Neural cell (in vitro differentiated cells): ENCODE measurements at regions not wholly inside any gene's neighbourhood (a gene's known extent, or its start where the extent isn't known, plus 50 kb on each side); places are given as distances from the start of the nearest gene placed in this dataset.

Experiments
- H2AFZ ChIP-seq: fragments of 200-600, 300-800 bp; sonication (generic), shearing (Covaris generic); 2 replicates; pipeline ENCODE4 v1.6.0; 2014; ENCODE audit warnings: low read depth, mild to moderate bottlenecking, antibody characterized with exemption, low read length, moderate library complexity
- H3F3A ChIP-seq: fragments of 200-600 bp; shearing (Covaris generic); 2 replicates; pipeline ENCODE4 v1.6.1; 2016; ENCODE audit warnings: mild to moderate bottlenecking, moderate library complexity, mixed read lengths, antibody characterized with exemption, low read length; ENCODE audit not compliant: insufficient read depth, poor library complexity, severe bottlenecking
- H3K27ac ChIP-seq: fragments of 200-600, 300-800 bp; sonication (generic), shearing (Covaris generic); 2 replicates; pipeline ENCODE4 v1.5.1; 2014; ENCODE audit warnings: mild to moderate bottlenecking, low read length, moderate library complexity
- H3K27me3 ChIP-seq: fragments of 300-800, 200-600 bp; sonication (generic), shearing (Covaris generic); 2 replicates; pipeline ENCODE4 v1.6.0; 2014; ENCODE audit warnings: mild to moderate bottlenecking, low read depth, low read length, moderate library complexity; ENCODE audit not compliant: insufficient read depth
- H3K36me3 ChIP-seq: fragments of 300-800, 200-600 bp; sonication (generic), shearing (Covaris generic); 2 replicates; pipeline ENCODE4 v1.5.1; 2014; ENCODE audit warnings: mild to moderate bottlenecking, antibody characterized with exemption, low read length, moderate library complexity; ENCODE audit not compliant: insufficient read depth
- H3K4me2 ChIP-seq: fragments of 300-800, 200-600 bp; sonication (generic), shearing (Covaris generic); 2 replicates; pipeline ENCODE4 v1.6.0; 2014; ENCODE audit warnings: mild to moderate bottlenecking, low read length
- H3K4me3 ChIP-seq: fragments of 300-800, 200-600 bp; sonication (generic), shearing (Covaris generic); 2 replicates; pipeline ENCODE4 v1.5.1; 2014; ENCODE audit warnings: mild to moderate bottlenecking, low read length, moderate library complexity
- H3K79me2 ChIP-seq: fragments of 200-600 bp; shearing (Covaris generic); replicated peaks from 2 replicates; pipeline ENCODE4 v1.6.0; 2014; ENCODE audit warnings: mild to moderate bottlenecking, low read length, moderate library complexity; ENCODE audit not compliant: insufficient read depth
- H3K9ac ChIP-seq: fragments of 300-800, 200-600 bp; sonication (generic), shearing (Covaris generic); 2 replicates; pipeline ENCODE4 v1.6.1; 2016; ENCODE audit warnings: mild to moderate bottlenecking, low read length, mixed read lengths
- H3K9me2 ChIP-seq: fragments of 200-600 bp; shearing (Covaris generic); 2 replicates; pipeline ENCODE4 v1.6.1; 2016; ENCODE audit warnings: mild to moderate bottlenecking, low read length, mixed read lengths; ENCODE audit not compliant: insufficient read depth
- H3K9me3 ChIP-seq: fragments of 200-600, 300-800 bp; sonication (generic), shearing (Covaris generic); 2 replicates; pipeline ENCODE4 v1.6.1; 2016; ENCODE audit warnings: mild to moderate bottlenecking, mixed run types, low read length, moderate library complexity, mixed read lengths
- H4K20me1 ChIP-seq: fragments of 200-600 bp; shearing (Covaris generic); 2 replicates; pipeline ENCODE4 v1.6.1; 2016; ENCODE audit warnings: mild to moderate bottlenecking, mixed run types; ENCODE audit not compliant: insufficient read depth
- EP300 ChIP-seq: fragments of 450-650 bp; conservative IDR thresholded peaks from 2 replicates; pipeline ENCODE4 v1.6.1; 2014; ENCODE audit warnings: antibody characterized with exemption, mild to moderate bottlenecking, moderate library complexity; ENCODE audit not compliant: poor library complexity, severe bottlenecking
- EZH2 ChIP-seq: fragments of 200-600, 300-800 bp; shearing (Covaris generic), sonication (generic); IDR thresholded peaks from 2 replicates; pipeline ENCODE4 v1.6.1; 2014; ENCODE audit warnings: antibody characterized with exemption, low read length, borderline replicate concordance, mild to moderate bottlenecking; ENCODE audit not compliant: insufficient read depth, poor library complexity, severe bottlenecking
- MXI1 ChIP-seq: fragments of 450-650 bp; conservative IDR thresholded peaks from 2 replicates; pipeline ENCODE4 v1.6.1; 2014; ENCODE audit warnings: antibody characterized with exemption, mild to moderate bottlenecking; ENCODE audit not compliant: poor library complexity, severe bottlenecking
- POLR2AphosphoS5 ChIP-seq: IDR thresholded peaks from 2 replicates; pipeline ENCODE4 v1.6.1; 2012
- RAD21 ChIP-seq: fragments of 450-650 bp; conservative IDR thresholded peaks from 2 replicates; pipeline ENCODE4 v1.6.1; 2014; ENCODE audit warnings: antibody characterized with exemption, mild to moderate bottlenecking, moderate library complexity
- SMC3 ChIP-seq: fragments of 450-650 bp; conservative IDR thresholded peaks from 2 replicates; pipeline ENCODE4 v1.6.1; 2014; ENCODE audit warnings: antibody characterized with exemption, mild to moderate bottlenecking, moderate library complexity; ENCODE audit not compliant: poor library complexity
- TAF1 ChIP-seq: IDR thresholded peaks from 2 replicates; pipeline ENCODE4 v1.6.1; 2012; ENCODE audit warnings: low read depth
- TF ChIP-seq, protein P1 (sequence below): IDR thresholded peaks from 2 replicates; pipeline ENCODE4 v1.6.1; 2012; ENCODE audit warnings: borderline replicate concordance
- TF ChIP-seq, protein P2 (sequence below): fragments of 450-650 bp; IDR thresholded peaks from 2 replicates; pipeline ENCODE4 v1.5.1; 2014; ENCODE audit warnings: antibody characterized with exemption, mild to moderate bottlenecking, moderate library complexity; ENCODE audit not compliant: poor library complexity, severe bottlenecking

- H3K27me3 ChIP-seq = no peaks in the 10 kb centered on the region
- H3K79me2 ChIP-seq = no peaks in the 10 kb centered on the region
- no peaks in the 10 kb centered on the region for H3K36me3 ChIP-seq
- no peaks in the 10 kb centered on the region for H3K9me2 ChIP-seq
- H4K20me1 ChIP-seq = no peaks in the 10 kb centered on the region
- no peak overlapping the region for H3K4me3 ChIP-seq
- no peak overlapping the region for H3K9ac ChIP-seq
- H3K4me2 ChIP-seq = no peak overlapping the region
- H3K27ac ChIP-seq = peak overlapping the region; percentile 25
- no peaks in the 10 kb centered on the region for H3F3A ChIP-seq
- H2AFZ ChIP-seq = no peak overlapping the region
- TF ChIP-seq EP300 = no peak
- TF ChIP-seq RAD21 = no peak
- TF ChIP-seq, protein P1, sequence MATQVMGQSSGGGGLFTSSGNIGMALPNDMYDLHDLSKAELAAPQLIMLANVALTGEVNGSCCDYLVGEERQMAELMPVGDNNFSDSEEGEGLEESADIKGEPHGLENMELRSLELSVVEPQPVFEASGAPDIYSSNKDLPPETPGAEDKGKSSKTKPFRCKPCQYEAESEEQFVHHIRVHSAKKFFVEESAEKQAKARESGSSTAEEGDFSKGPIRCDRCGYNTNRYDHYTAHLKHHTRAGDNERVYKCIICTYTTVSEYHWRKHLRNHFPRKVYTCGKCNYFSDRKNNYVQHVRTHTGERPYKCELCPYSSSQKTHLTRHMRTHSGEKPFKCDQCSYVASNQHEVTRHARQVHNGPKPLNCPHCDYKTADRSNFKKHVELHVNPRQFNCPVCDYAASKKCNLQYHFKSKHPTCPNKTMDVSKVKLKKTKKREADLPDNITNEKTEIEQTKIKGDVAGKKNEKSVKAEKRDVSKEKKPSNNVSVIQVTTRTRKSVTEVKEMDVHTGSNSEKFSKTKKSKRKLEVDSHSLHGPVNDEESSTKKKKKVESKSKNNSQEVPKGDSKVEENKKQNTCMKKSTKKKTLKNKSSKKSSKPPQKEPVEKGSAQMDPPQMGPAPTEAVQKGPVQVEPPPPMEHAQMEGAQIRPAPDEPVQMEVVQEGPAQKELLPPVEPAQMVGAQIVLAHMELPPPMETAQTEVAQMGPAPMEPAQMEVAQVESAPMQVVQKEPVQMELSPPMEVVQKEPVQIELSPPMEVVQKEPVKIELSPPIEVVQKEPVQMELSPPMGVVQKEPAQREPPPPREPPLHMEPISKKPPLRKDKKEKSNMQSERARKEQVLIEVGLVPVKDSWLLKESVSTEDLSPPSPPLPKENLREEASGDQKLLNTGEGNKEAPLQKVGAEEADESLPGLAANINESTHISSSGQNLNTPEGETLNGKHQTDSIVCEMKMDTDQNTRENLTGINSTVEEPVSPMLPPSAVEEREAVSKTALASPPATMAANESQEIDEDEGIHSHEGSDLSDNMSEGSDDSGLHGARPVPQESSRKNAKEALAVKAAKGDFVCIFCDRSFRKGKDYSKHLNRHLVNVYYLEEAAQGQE = no peak
- no peak for TF ChIP-seq POLR2AphosphoS5
- TF ChIP-seq, protein P2, sequence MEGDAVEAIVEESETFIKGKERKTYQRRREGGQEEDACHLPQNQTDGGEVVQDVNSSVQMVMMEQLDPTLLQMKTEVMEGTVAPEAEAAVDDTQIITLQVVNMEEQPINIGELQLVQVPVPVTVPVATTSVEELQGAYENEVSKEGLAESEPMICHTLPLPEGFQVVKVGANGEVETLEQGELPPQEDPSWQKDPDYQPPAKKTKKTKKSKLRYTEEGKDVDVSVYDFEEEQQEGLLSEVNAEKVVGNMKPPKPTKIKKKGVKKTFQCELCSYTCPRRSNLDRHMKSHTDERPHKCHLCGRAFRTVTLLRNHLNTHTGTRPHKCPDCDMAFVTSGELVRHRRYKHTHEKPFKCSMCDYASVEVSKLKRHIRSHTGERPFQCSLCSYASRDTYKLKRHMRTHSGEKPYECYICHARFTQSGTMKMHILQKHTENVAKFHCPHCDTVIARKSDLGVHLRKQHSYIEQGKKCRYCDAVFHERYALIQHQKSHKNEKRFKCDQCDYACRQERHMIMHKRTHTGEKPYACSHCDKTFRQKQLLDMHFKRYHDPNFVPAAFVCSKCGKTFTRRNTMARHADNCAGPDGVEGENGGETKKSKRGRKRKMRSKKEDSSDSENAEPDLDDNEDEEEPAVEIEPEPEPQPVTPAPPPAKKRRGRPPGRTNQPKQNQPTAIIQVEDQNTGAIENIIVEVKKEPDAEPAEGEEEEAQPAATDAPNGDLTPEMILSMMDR = no peak
- no peak for TF ChIP-seq TAF1
- no peak for TF ChIP-seq EZH2
- no peak for TF ChIP-seq SMC3
- no peak for TF ChIP-seq MXI1
- H3K9me3 ChIP-seq = no peaks in the 10 kb centered on the region
These were observed 1101.5 kb upstream of the MIR17HG start for GRCh38 chr13:90246005-90246404.

- H4K20me1 ChIP-seq = no peaks in the 10 kb centered on the region
- H3K79me2 ChIP-seq = no peaks in the 10 kb centered on the region
- peak overlapping the region; percentile 25 for H3K27ac ChIP-seq
- TF ChIP-seq EZH2 (no peak), EP300 (peak; percentile 35), RAD21 (no peak), MXI1 (no peak), TAF1 (no peak), POLR2AphosphoS5 (peak; percentile 10), SMC3 (no peak)
- TF ChIP-seq, protein P1 = peak; percentile 44
- TF ChIP-seq, protein P2 = no peak
- no peak overlapping the region for H3K9ac ChIP-seq
- no peaks in the 10 kb centered on the region for H3K36me3 ChIP-seq
- no peaks in the 10 kb centered on the region for H3K9me3 ChIP-seq
- no peak overlapping the region for H3K4me3 ChIP-seq
- no peaks in the 10 kb centered on the region for H3K27me3 ChIP-seq
- peak overlapping the region; percentile 31 for H3K4me2 ChIP-seq
- H2AFZ ChIP-seq = no peak overlapping the region
- H3K9me2 ChIP-seq = no peaks in the 10 kb centered on the region
- no peaks in the 10 kb centered on the region for H3F3A ChIP-seq
These were observed 1100.7 kb upstream of the MIR17HG start for GRCh38 chr13:90246687-90247345.
